GM10266 (cell line): ENCODE measurements at regions not wholly inside any gene's neighbourhood (a gene's known extent, or its start where the extent isn't known, plus 50 kb on each side); places are given as distances from the start of the nearest gene placed in this dataset.
"Not testable (repeated sequence)": the region's sequence is repeated elsewhere in the genome, so short reads cannot be mapped to it uniquely, and the experiment has no call there.

Experiments used
- DNase-seq: peaks from one replicate; pipeline ENCODE4 v3.0.0; 2012; ENCODE audit errors: extremely low spot score
- TF ChIP-seq, protein P1 (sequence below): IDR thresholded peaks from 2 replicates; pipeline ENCODE4 v1.5.1; 2012; ENCODE audit warnings: mild to moderate bottlenecking, low read depth; ENCODE audit not compliant: control insufficient read depth, insufficient read depth; ENCODE audit errors: missing control alignments

DNA sequence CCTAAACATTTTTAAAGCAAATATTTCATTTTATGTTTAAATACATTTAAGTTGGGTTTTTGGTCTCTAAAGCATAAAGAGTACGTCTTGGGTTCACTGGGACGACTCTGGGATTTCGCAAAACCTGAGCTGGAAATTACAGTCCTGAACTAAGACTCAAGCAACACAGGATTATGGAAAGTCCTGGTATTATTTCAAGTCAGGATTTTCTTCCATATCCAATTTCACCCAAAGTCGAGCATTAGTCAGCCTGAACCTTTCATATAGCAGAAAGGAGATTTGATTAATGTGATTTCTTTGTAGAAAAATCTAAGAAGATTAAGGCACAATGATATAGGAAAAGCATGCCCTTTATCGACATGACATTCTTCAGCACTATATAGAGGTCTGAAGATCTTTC lies 100.0 kb downstream of the MTERF1 start:
- TF ChIP-seq, protein P1, sequence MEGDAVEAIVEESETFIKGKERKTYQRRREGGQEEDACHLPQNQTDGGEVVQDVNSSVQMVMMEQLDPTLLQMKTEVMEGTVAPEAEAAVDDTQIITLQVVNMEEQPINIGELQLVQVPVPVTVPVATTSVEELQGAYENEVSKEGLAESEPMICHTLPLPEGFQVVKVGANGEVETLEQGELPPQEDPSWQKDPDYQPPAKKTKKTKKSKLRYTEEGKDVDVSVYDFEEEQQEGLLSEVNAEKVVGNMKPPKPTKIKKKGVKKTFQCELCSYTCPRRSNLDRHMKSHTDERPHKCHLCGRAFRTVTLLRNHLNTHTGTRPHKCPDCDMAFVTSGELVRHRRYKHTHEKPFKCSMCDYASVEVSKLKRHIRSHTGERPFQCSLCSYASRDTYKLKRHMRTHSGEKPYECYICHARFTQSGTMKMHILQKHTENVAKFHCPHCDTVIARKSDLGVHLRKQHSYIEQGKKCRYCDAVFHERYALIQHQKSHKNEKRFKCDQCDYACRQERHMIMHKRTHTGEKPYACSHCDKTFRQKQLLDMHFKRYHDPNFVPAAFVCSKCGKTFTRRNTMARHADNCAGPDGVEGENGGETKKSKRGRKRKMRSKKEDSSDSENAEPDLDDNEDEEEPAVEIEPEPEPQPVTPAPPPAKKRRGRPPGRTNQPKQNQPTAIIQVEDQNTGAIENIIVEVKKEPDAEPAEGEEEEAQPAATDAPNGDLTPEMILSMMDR, result no peak
- no peak for DNase-seq

DNA sequence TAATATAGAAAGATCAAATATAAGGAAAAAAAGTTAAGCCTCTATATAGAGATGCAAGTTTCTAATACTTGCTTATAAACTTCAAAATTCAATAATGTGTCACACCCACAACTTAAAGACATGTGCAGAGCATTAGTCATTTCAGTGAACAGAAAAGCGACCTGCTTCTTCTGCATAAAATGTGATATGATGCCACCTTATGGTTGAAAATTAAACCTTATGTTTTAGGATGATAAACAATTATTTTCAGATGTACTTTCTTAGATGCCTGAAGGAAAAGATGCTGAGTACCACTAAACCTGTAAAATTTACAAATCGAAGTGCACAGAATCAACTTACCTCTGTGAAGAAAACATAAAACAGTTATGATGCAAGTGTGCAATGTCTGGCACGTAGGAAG lies 96.0 kb downstream of the MTERF1 start:
- DNase-seq, result no peak
- TF ChIP-seq, protein P1, result no peak

DNA sequence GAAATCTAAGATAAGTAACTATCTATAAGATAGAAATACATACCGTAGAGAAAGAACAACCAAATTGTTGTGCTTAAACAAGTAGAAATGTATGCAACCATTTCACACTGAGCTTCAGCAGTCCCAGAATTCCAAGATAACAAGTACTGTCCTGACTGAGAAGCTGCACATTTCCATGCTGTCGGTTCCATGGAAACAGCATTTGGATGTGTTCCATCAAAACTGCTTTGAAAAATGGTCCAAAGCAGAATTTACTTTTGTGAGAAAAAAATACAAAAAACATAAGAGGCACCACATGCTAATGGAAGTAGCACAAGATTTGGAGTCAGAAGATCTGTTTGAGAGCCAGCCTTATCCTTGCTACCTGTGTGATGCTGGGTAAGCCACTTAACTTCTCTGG lies 92.6 kb downstream of the MTERF1 start:
- no peak for DNase-seq
- TF ChIP-seq, protein P1, result no peak

DNA sequence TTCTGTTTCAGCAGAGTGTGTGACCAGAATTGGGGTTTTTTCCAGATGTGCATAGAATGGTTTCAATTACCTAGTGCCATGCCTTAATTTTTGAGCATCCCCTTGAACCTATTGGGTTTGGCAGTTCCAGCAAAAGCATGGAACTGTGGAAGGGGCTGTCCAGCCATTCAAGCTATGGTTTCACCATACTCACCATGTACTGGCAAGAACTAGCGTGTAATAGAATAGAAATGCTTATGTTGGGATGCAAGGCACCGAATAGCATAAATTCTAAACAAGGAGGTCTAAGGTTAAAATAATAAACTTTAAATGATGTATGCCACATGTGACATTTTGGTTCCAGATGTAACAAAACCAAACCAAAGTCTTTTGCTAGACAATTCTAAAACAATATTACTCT lies 91.4 kb downstream of the MTERF1 start:
- DNase-seq, result no peak
- TF ChIP-seq, protein P1, result no peak

DNA sequence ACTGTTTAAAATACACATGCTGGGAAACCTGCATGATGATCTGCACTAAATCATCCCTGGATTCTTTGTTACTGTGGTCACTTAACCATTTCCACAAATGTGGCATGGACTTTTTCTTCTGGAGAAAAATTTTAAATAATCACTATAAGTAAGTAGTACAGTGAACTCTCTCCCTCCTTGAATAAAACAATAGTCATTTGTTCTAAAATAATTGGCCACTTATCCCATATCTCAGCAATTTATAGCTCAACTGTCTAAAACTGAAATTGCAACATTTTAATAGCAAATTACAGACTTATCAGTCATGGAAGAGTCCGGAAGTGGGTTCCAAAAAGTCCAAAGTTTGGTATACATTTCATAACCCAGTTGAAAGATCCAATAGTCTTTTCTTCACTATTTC lies 90.9 kb downstream of the MTERF1 start:
- DNase-seq, result no peak
- TF ChIP-seq, protein P1, result no peak

DNA sequence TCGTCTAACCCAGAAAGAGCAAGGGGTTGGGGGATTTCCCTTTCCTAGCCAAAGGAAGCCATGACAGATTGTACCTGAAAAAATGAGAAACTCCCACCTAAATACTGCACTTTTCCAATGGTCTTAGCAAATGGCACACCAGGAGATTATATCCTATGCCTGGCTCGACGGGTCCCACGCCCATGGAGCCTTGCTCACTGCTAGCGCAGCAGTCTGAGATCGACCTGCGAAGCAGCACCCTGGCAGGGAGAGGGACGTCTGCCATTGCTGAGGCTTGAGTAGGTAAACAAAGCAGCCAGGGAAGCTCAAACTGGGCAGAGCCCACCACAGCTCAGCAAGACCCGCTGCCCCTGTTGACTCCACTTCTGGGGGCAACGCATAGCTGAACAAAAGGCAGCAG lies 89.9 kb downstream of the MTERF1 start:
- not testable (repeated sequence) for DNase-seq

DNA sequence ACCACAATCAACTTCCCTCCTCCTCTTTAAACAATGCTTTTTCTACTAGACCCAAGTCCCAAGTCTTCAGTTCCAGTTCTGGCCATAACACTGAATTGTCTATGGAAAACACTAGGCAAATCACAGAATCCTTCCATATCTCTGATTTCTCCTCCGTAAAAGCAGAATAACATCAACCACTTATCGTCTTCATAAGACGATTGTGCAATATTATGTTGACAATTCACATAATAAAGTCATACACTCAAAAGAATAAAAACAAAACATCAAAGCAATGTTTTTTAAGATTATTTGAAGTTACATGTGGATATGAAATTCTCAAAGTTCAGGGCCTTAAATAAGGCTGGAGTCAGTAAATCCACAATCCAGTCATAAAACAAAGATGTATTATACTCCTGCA lies 84.4 kb downstream of the MTERF1 start:
- DNase-seq, result no peak
- TF ChIP-seq, protein P1, result no peak

DNA sequence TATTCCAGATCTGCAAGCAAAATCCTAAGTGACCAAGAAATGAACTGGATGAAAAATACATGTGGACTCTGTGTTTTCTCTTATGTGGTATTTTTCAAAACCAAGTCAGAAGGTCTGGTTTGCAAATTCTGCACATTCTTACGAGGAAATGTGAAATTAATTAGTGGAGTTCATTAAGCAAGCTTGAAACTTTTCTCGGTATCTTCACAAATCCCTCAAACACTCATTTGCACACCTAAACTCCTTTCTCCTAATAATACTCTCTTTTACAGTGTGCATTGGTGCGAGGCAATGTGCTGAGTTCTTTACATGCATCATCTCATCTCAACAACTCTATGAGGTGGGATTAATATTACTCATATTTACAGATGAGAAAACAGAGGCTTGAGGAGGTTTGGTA lies 82.1 kb downstream of the MTERF1 start:
- no peak for DNase-seq
- TF ChIP-seq, protein P1, result no peak
